ENCODE measurements at regions not wholly inside any gene's neighbourhood (a gene's known extent, or its start where the extent isn't known, plus 50 kb on each side); places are given as distances from the start of the nearest gene placed in this dataset.

- no peak for TF ChIP-seq CTCF (IDR thresholded peaks at IDR 0.05; ENCODE audit: unreplicated experiment)
- Mint-ChIP-seq H3K36me3 (ENCODE audit: low read depth, unreplicated experiment) (no peaks in the 10 kb centered on the region), H3K4me1 (ENCODE audit: unreplicated experiment) (no peaks in the 10 kb centered on the region), H3K9me3 (ENCODE audit: unreplicated experiment) (no peaks in the 10 kb centered on the region), H3K27me3 (ENCODE audit: unreplicated experiment) (no peaks in the 10 kb centered on the region), H3K27ac (ENCODE audit: unreplicated experiment) (no peak overlapping the region), H3K4me3 (ENCODE audit: unreplicated experiment) (no peak overlapping the region)
- no peak for DNase-seq (ENCODE audit: low spot score)
Observed at GRCh38 chr2:59586176-59586575, 967.3 kb downstream of the BCL11A start.

- no peak for TF ChIP-seq CTCF (IDR thresholded peaks at IDR 0.05; ENCODE audit: unreplicated experiment)
- DNase-seq (ENCODE audit: low spot score): no peak
- Mint-ChIP-seq H3K4me1 (ENCODE audit: unreplicated experiment) (no peaks in the 10 kb centered on the region), H3K36me3 (ENCODE audit: low read depth, unreplicated experiment) (no peaks in the 10 kb centered on the region), H3K27me3 (ENCODE audit: unreplicated experiment) (no peaks in the 10 kb centered on the region), H3K27ac (ENCODE audit: unreplicated experiment) (no peak overlapping the region), H3K9me3 (ENCODE audit: unreplicated experiment) (no peaks in the 10 kb centered on the region), H3K4me3 (ENCODE audit: unreplicated experiment) (no peak overlapping the region)
Observed at GRCh38 chr2:59585655-59586054, 967.8 kb downstream of the BCL11A start.

- Mint-ChIP-seq H3K4me1 (ENCODE audit: unreplicated experiment) (no peaks in the 10 kb centered on the region), H3K27me3 (ENCODE audit: unreplicated experiment) (no peaks in the 10 kb centered on the region), H3K36me3 (ENCODE audit: low read depth, unreplicated experiment) (no peaks in the 10 kb centered on the region), H3K9me3 (ENCODE audit: unreplicated experiment) (no peaks in the 10 kb centered on the region), H3K27ac (ENCODE audit: unreplicated experiment) (no peak overlapping the region), H3K4me3 (ENCODE audit: unreplicated experiment) (no peak overlapping the region)
- DNase-seq (ENCODE audit: low spot score): peak; percentile 53
- TF ChIP-seq CTCF (IDR thresholded peaks at IDR 0.05; ENCODE audit: unreplicated experiment): no peak
Observed at GRCh38 chr2:59584958-59585357, 968.5 kb downstream of the BCL11A start.

GRCh38 chr2:59583173-59583765 lies 970.2 kb downstream of the BCL11A start:
- Mint-ChIP-seq H3K9me3 (ENCODE audit: unreplicated experiment) (no peaks in the 10 kb centered on the region), H3K4me3 (ENCODE audit: unreplicated experiment) (no peak overlapping the region), H3K4me1 (ENCODE audit: unreplicated experiment) (no peaks in the 10 kb centered on the region), H3K27ac (ENCODE audit: unreplicated experiment) (no peak overlapping the region), H3K36me3 (ENCODE audit: low read depth, unreplicated experiment) (no peaks in the 10 kb centered on the region), H3K27me3 (ENCODE audit: unreplicated experiment) (no peaks in the 10 kb centered on the region)
- no peak for TF ChIP-seq CTCF (IDR thresholded peaks at IDR 0.05; ENCODE audit: unreplicated experiment)
- DNase-seq (ENCODE audit: low spot score): no peak

- TF ChIP-seq CTCF (IDR thresholded peaks at IDR 0.05; ENCODE audit: unreplicated experiment): no peak
- no peak overlapping the region for H3K27ac Mint-ChIP-seq (ENCODE audit: unreplicated experiment)
Observed at GRCh38 chr2:59578349-59578748, 975.1 kb downstream of the BCL11A start.

More at GRCh38 chr2:59578349-59578748, 975.1 kb downstream of the BCL11A start:
- Mint-ChIP-seq H3K27me3 (ENCODE audit: unreplicated experiment) (peaks cover 2% of the 10 kb centered on the region), H3K4me1 (ENCODE audit: unreplicated experiment) (no peaks in the 10 kb centered on the region), H3K9me3 (ENCODE audit: unreplicated experiment) (no peaks in the 10 kb centered on the region), H3K36me3 (ENCODE audit: low read depth, unreplicated experiment) (no peaks in the 10 kb centered on the region), H3K4me3 (ENCODE audit: unreplicated experiment) (no peak overlapping the region)
- DNase-seq (ENCODE audit: low spot score): no peak
